Vagina (tissue), 2 donors: ENCODE measurements at regions not wholly inside any gene's neighbourhood (a gene's known extent, or its start where the extent isn't known, plus 50 kb on each side); places are given as distances from the start of the nearest gene placed in this dataset.

Source experiments
- POLR2A ChIP-seq, 2 donors: fragments of 450-650 bp; IDR thresholded peaks; one replicate each; pipeline ENCODE4 v1.6.1; 2017; ENCODE audit warnings: antibody characterized with exemption in 2 of 2, mild to moderate bottlenecking in 2 of 2, moderate library complexity in 2 of 2
- TF ChIP-seq, protein P1 (sequence below), 3 experiments: fragments of 450-650 bp in 2 of 3; fragments of 200-600 bp in 1 of 3; sonication (generic) in 1 of 3; IDR thresholded peaks; one replicate each; pipeline ENCODE4 v1.5.1; 2017 to 2019; ENCODE audit warnings: antibody characterized with exemption in 3 of 3, mild to moderate bottlenecking in 2 of 3, moderate library complexity in 2 of 3

DNA sequence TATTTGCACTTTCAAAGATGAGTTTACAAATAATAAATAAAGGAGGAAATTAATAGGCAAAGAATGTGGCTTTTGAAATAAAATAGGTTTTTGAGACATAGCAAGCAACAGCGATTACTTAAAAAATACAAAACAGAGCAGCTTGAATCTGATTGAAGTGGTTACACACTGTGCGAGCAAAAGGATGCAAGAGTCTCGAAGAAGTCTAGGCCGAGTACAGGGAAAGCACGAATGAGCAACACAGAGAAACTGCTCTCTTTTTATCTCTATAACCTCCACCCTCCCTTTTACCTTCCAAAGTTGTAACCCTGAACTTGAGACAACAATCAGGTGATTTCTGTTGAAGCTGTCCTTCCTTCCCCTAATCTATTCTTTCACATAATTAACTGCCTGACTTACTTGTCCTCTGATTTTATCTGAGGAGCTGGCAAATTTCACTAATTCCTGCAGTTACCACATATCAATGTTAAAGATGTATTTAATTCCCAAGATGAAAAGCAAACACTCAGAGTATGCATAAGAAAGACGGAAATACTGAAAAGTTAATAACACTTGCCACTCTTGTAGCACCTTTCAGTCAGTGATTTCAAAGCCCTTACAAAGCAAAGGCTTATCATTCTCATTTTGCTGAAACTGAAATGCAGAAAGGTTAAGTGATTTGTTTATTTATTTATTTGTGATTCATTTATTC lies 1030.1 kb downstream of the ADGRL2 start:
- TF ChIP-seq, protein P1, sequence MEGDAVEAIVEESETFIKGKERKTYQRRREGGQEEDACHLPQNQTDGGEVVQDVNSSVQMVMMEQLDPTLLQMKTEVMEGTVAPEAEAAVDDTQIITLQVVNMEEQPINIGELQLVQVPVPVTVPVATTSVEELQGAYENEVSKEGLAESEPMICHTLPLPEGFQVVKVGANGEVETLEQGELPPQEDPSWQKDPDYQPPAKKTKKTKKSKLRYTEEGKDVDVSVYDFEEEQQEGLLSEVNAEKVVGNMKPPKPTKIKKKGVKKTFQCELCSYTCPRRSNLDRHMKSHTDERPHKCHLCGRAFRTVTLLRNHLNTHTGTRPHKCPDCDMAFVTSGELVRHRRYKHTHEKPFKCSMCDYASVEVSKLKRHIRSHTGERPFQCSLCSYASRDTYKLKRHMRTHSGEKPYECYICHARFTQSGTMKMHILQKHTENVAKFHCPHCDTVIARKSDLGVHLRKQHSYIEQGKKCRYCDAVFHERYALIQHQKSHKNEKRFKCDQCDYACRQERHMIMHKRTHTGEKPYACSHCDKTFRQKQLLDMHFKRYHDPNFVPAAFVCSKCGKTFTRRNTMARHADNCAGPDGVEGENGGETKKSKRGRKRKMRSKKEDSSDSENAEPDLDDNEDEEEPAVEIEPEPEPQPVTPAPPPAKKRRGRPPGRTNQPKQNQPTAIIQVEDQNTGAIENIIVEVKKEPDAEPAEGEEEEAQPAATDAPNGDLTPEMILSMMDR (IDR thresholded peaks at IDR 0.05): no peak
- no peak for TF ChIP-seq POLR2A (IDR thresholded peaks at IDR 0.05)
